SK-N-SH (cell line): ENCODE measurements at regions not wholly inside any gene's neighbourhood (a gene's known extent, or its start where the extent isn't known, plus 50 kb on each side); places are given as distances from the start of the nearest gene placed in this dataset.
"Not testable (repeated sequence)": the region's sequence is repeated elsewhere in the genome, so short reads cannot be mapped to it uniquely, and the experiment has no call there.

Experiments
- CTCF ChIP-seq: fragments of 200-600 bp; sonication (generic); IDR thresholded peaks from 2 replicates; pipeline ENCODE4 v1.6.1; 2017; ENCODE audit warnings: antibody characterized with exemption, mild to moderate bottlenecking, moderate library complexity
- FOXM1 ChIP-seq: IDR thresholded peaks from 2 replicates; pipeline ENCODE4 v1.4.0; 2012; ENCODE audit warnings: low read depth, mild to moderate bottlenecking
- IRF3 ChIP-seq: fragments of 150-350 bp; IDR thresholded peaks from 2 replicates; pipeline ENCODE4 v1.6.1; 2016; ENCODE audit warnings: mild to moderate bottlenecking, low read depth, low read length
- MEF2A ChIP-seq: IDR thresholded peaks from 2 replicates; pipeline ENCODE4 v1.4.0; 2012; ENCODE audit warnings: low read depth, borderline replicate concordance
- NRF1 ChIP-seq: IDR thresholded peaks from 2 replicates; pipeline ENCODE4 v1.6.1; 2012; ENCODE audit warnings: low read depth, mild to moderate bottlenecking, low read length
- RXRA ChIP-seq: IDR thresholded peaks from 2 replicates; pipeline ENCODE4 v1.4.0; 2012; ENCODE audit warnings: low read depth, mild to moderate bottlenecking, borderline replicate concordance
- TCF12 ChIP-seq: IDR thresholded peaks from 2 replicates; pipeline ENCODE4 v1.4.0; 2012

DNA sequence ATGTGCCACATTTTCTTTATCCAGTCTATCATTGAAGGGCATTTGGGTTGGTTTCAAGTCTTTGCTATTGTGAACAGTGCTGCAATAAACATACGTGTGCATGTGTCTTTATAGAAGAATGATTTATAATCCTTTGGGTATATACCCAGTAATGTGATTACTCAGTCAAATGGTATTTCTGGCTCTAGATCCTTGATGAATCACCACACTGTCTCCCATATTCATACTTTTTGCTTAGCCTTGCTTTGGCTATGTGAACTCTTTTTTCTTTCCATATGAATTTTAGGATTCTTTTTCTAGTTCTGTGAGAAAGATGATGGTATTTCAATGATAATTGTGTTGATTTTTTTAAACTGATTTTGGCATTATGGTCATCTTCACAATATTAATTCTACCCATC is 530.1 kb downstream of the SLC6A15 start:
- TF ChIP-seq MEF2A, CTCF, IRF3, FOXM1, RXRA, NRF1: not testable (repeated sequence)
- peak; percentile 29; the same call in 1 of the 2 replicates for TF ChIP-seq TCF12
